IPS-20b (cell line): ENCODE measurements at regions not wholly inside any gene's neighbourhood (a gene's known extent, or its start where the extent isn't known, plus 50 kb on each side); places are given as distances from the start of the nearest gene placed in this dataset.
"Not testable (repeated sequence)": the region's sequence is repeated elsewhere in the genome, so short reads cannot be mapped to it uniquely, and the experiment has no call there.

Experiments used
- H3K27ac ChIP-seq: one replicate; pipeline ENCODE4 v1.5.1; 2013; ENCODE audit warnings: low read length
- H3K27me3 ChIP-seq: 2 replicates; pipeline ENCODE4 v1.6.1; 2013; ENCODE audit warnings: mild to moderate bottlenecking, low read length, inconsistent platforms; ENCODE audit not compliant: insufficient read depth
- H3K36me3 ChIP-seq: 2 replicates; pipeline ENCODE4 v1.6.1; 2013; ENCODE audit warnings: low read depth, mild to moderate bottlenecking, inconsistent platforms, low read length, moderate library complexity; ENCODE audit not compliant: insufficient read depth
- H3K4me1 ChIP-seq: 2 replicates; pipeline ENCODE4 v1.6.1; 2013; ENCODE audit warnings: mild to moderate bottlenecking, control low read depth, inconsistent platforms, low read length, moderate library complexity; ENCODE audit not compliant: insufficient read depth
- H3K4me3 ChIP-seq: 2 replicates; pipeline ENCODE4 v1.5.1; 2013; ENCODE audit warnings: mild to moderate bottlenecking, low read length, inconsistent platforms
- H3K9ac ChIP-seq: 2 replicates; pipeline ENCODE4 v1.6.1; 2013; ENCODE audit warnings: low read depth, mild to moderate bottlenecking, inconsistent platforms, low read length, moderate library complexity
- H3K9me3 ChIP-seq: 2 replicates; pipeline ENCODE4 v1.6.1; 2013; ENCODE audit warnings: mild to moderate bottlenecking, low read depth, low read length, inconsistent platforms; ENCODE audit not compliant: insufficient read depth

DNA sequence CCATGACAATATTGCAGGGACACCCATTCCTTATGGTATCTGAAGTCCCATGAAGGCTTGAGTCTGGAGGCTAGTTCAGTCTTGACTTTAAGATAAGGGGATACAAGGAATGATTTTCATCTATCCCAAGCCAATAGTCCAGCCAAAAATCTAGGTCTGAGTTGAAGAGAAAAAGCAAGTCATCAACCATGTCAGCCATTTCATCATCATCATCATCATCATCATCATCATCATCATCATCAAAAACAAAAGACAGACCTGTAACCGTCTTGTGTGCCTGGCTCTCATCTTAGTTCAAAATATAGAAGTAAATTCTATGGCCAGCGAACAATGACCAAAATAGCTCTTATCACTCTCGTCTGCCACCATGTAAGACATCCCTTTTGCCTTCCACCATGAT is 59.5 kb upstream of the FAM90A26 start:
- not testable (repeated sequence) for H3K4me3 ChIP-seq, H3K9ac ChIP-seq, H3K36me3 ChIP-seq, H3K27me3 ChIP-seq, H3K4me1 ChIP-seq, H3K9me3 ChIP-seq, H3K27ac ChIP-seq

- not testable (repeated sequence) for H3K4me1 ChIP-seq, H3K9ac ChIP-seq, H3K27me3 ChIP-seq, H3K27ac ChIP-seq, H3K4me3 ChIP-seq, H3K9me3 ChIP-seq, H3K36me3 ChIP-seq
These were observed 67.1 kb upstream of the FAM90A26 start for GRCh38 chr4:9103148-9103524.

- not testable (repeated sequence) for H3K4me3 ChIP-seq, H3K27ac ChIP-seq, H3K9ac ChIP-seq, H3K36me3 ChIP-seq, H3K9me3 ChIP-seq, H3K4me1 ChIP-seq, H3K27me3 ChIP-seq
These were observed 67.6 kb upstream of the FAM90A26 start for GRCh38 chr4:9102471-9103147.

DNA sequence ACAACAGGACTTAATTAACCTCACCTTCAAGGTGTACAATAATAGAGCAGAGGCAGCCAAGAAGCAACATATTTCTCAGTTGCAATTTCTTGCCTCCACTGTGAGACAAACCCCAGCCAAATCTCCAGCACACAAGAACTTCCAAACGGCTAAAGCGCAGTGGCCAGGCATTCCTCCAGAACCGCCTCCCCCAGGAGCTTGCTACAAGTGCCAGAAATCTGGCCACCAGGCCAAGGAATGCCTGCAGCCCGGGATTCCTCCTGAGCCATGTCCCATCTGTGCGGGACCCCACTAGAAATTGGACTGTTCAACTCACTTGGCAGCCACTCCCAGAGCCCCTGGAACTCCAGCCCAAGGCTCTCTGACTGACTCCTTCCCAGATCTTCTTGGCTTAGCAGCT is 73.9 kb upstream of the FAM90A26 start:
- not testable (repeated sequence) for H3K9ac ChIP-seq, H3K27ac ChIP-seq, H3K4me1 ChIP-seq, H3K27me3 ChIP-seq, H3K4me3 ChIP-seq, H3K9me3 ChIP-seq, H3K36me3 ChIP-seq

DNA sequence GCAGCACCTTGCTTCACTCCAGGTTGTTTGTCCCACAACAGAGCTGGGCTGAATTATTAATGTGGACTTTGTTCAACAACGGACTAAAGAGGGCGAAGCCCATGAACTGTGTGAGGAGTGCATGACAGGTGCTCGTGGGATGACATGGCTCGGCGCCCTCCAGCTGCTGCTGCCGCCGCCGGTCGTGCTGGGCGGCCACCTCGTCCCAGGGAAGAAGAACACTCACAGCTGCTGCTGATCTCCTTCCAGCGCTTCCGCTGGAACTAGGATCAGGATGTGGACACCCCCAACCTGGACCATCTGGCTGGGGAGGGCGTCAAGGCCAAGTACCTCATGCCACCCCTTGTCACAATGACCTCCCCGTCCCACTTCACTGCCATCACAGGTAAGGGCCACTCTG is 91.4 kb upstream of the FAM90A26 start:
- H3K4me3 ChIP-seq, H3K27ac ChIP-seq, H3K4me1 ChIP-seq, H3K27me3 ChIP-seq, H3K9ac ChIP-seq, H3K36me3 ChIP-seq: not testable (repeated sequence)
- H3K9me3 ChIP-seq = peaks cover 13% of the 10 kb centered on the region

GRCh38 chr4:9076974-9077373 is 93.2 kb upstream of the FAM90A26 start:
- not testable (repeated sequence) for H3K9ac ChIP-seq, H3K27me3 ChIP-seq, H3K4me3 ChIP-seq, H3K36me3 ChIP-seq, H3K27ac ChIP-seq, H3K4me1 ChIP-seq
- H3K9me3 ChIP-seq = peaks cover 13% of the 10 kb centered on the region

- not testable (repeated sequence) for H3K36me3 ChIP-seq, H3K27me3 ChIP-seq, H3K27ac ChIP-seq, H3K4me1 ChIP-seq, H3K4me3 ChIP-seq, H3K9ac ChIP-seq
- peaks cover 13% of the 10 kb centered on the region for H3K9me3 ChIP-seq
These were observed 93.7 kb upstream of the FAM90A26 start for GRCh38 chr4:9076486-9076885.

- H3K9ac ChIP-seq, H3K9me3 ChIP-seq, H3K27ac ChIP-seq, H3K4me3 ChIP-seq, H3K27me3 ChIP-seq, H3K4me1 ChIP-seq, H3K36me3 ChIP-seq: not testable (repeated sequence)
These were observed 96.8 kb upstream of the FAM90A26 start for GRCh38 chr4:9073371-9073770.

GRCh38 chr4:9072521-9073220 is 97.5 kb upstream of the FAM90A26 start:
- not testable (repeated sequence) for H3K9me3 ChIP-seq, H3K4me1 ChIP-seq, H3K36me3 ChIP-seq, H3K27me3 ChIP-seq, H3K9ac ChIP-seq, H3K27ac ChIP-seq, H3K4me3 ChIP-seq

- not testable (repeated sequence) for H3K9me3 ChIP-seq, H3K4me3 ChIP-seq
These were observed 102.3 kb upstream of the FAM90A26 start for GRCh38 chr4:9067923-9068322.

GRCh38 chr4:9063612-9064011 is 106.6 kb upstream of the FAM90A26 start:
- H3K27ac ChIP-seq, H3K4me3 ChIP-seq, H3K9ac ChIP-seq, H3K4me1 ChIP-seq, H3K9me3 ChIP-seq, H3K36me3 ChIP-seq, H3K27me3 ChIP-seq: not testable (repeated sequence)

More at GRCh38 chr4:9067923-9068322, 102.3 kb upstream of the FAM90A26 start:
- not testable (repeated sequence) for H3K27me3 ChIP-seq, H3K4me1 ChIP-seq, H3K36me3 ChIP-seq, H3K27ac ChIP-seq, H3K9ac ChIP-seq

- not testable (repeated sequence) for H3K4me3 ChIP-seq, H3K27ac ChIP-seq, H3K9ac ChIP-seq, H3K27me3 ChIP-seq, H3K36me3 ChIP-seq, H3K4me1 ChIP-seq
- peaks cover 11% of the 10 kb centered on the region for H3K9me3 ChIP-seq
These were observed 145.3 kb upstream of the FAM90A26 start for GRCh38 chr4:9024866-9025265.
